SH-SY5Y (cell line): ENCODE measurements at regions not wholly inside any gene's neighbourhood (a gene's known extent, or its start where the extent isn't known, plus 50 kb on each side); places are given as distances from the start of the nearest gene placed in this dataset.

Experiments used
- GATA2 ChIP-seq: IDR thresholded peaks from 2 replicates; pipeline ENCODE4 v1.6.1; 2011; ENCODE audit warnings: mild to moderate bottlenecking, low read depth, low read length
- GATA3 ChIP-seq: IDR thresholded peaks from 2 replicates; pipeline ENCODE4 v1.6.1; 2011; ENCODE audit warnings: low read depth, mild to moderate bottlenecking, low read length, moderate library complexity

- TF ChIP-seq GATA2, result no peak
- TF ChIP-seq GATA3, result no peak
These were observed 738.1 kb upstream of the NCAM2 start for GRCh38 chr21:20260124-20260523.
